ENCODE measurements at regions not wholly inside any gene's neighbourhood (a gene's known extent, or its start where the extent isn't known, plus 50 kb on each side); places are given as distances from the start of the nearest gene placed in this dataset.

DNA sequence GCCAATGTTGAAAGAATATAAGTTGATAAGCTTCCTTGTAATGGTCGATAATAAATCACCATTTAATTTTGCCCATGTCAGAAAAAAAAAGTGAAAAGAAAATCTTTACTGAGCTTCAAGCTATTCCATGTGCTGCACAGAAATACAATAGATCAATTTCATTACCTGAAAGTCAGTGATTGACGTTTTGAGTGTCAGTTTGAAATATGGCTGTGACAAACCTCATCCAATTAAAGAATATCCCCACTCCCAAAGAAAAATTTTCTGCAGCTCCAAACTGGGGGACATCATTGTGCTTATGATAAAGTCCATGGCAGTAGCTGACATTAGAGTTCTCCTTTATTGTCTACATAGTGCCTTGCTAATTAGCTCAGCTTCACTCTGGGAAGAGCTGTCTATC lies 184.8 kb upstream of the RPRM start:
- TF ChIP-seq, protein P1, sequence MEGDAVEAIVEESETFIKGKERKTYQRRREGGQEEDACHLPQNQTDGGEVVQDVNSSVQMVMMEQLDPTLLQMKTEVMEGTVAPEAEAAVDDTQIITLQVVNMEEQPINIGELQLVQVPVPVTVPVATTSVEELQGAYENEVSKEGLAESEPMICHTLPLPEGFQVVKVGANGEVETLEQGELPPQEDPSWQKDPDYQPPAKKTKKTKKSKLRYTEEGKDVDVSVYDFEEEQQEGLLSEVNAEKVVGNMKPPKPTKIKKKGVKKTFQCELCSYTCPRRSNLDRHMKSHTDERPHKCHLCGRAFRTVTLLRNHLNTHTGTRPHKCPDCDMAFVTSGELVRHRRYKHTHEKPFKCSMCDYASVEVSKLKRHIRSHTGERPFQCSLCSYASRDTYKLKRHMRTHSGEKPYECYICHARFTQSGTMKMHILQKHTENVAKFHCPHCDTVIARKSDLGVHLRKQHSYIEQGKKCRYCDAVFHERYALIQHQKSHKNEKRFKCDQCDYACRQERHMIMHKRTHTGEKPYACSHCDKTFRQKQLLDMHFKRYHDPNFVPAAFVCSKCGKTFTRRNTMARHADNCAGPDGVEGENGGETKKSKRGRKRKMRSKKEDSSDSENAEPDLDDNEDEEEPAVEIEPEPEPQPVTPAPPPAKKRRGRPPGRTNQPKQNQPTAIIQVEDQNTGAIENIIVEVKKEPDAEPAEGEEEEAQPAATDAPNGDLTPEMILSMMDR (IDR thresholded peaks at IDR 0.05) = no peak
- TF ChIP-seq POLR2A (IDR thresholded peaks at IDR 0.05) = no peak

Data from right lobe of liver (tissue), 4 donors.